Neural cell (in vitro differentiated cells): ENCODE measurements at regions not wholly inside any gene's neighbourhood (a gene's known extent, or its start where the extent isn't known, plus 50 kb on each side); places are given as distances from the start of the nearest gene placed in this dataset.

Experiments
- CTCF ChIP-seq: fragments of 450-650 bp; IDR thresholded peaks from 2 replicates; pipeline ENCODE4 v1.5.1; 2014; ENCODE audit warnings: antibody characterized with exemption, mild to moderate bottlenecking, moderate library complexity; ENCODE audit not compliant: poor library complexity, severe bottlenecking
- EP300 ChIP-seq: fragments of 450-650 bp; conservative IDR thresholded peaks from 2 replicates; pipeline ENCODE4 v1.6.1; 2014; ENCODE audit warnings: antibody characterized with exemption, mild to moderate bottlenecking, moderate library complexity; ENCODE audit not compliant: poor library complexity, severe bottlenecking
- EZH2 ChIP-seq: fragments of 200-600, 300-800 bp; shearing (Covaris generic), sonication (generic); IDR thresholded peaks from 2 replicates; pipeline ENCODE4 v1.6.1; 2014; ENCODE audit warnings: antibody characterized with exemption, low read length, borderline replicate concordance, mild to moderate bottlenecking; ENCODE audit not compliant: insufficient read depth, poor library complexity, severe bottlenecking
- MXI1 ChIP-seq: fragments of 450-650 bp; conservative IDR thresholded peaks from 2 replicates; pipeline ENCODE4 v1.6.1; 2014; ENCODE audit warnings: antibody characterized with exemption, mild to moderate bottlenecking; ENCODE audit not compliant: poor library complexity, severe bottlenecking
- POLR2AphosphoS5 ChIP-seq: IDR thresholded peaks from 2 replicates; pipeline ENCODE4 v1.6.1; 2012
- RAD21 ChIP-seq: fragments of 450-650 bp; conservative IDR thresholded peaks from 2 replicates; pipeline ENCODE4 v1.6.1; 2014; ENCODE audit warnings: antibody characterized with exemption, mild to moderate bottlenecking, moderate library complexity
- REST ChIP-seq: IDR thresholded peaks from 2 replicates; pipeline ENCODE4 v1.6.1; 2012; ENCODE audit warnings: borderline replicate concordance
- SMC3 ChIP-seq: fragments of 450-650 bp; conservative IDR thresholded peaks from 2 replicates; pipeline ENCODE4 v1.6.1; 2014; ENCODE audit warnings: antibody characterized with exemption, mild to moderate bottlenecking, moderate library complexity; ENCODE audit not compliant: poor library complexity

GRCh38 chr4:157722146-157722545 lies 450.7 kb downstream of the GASK1B start:
- no peak for TF ChIP-seq CTCF
- no peak for TF ChIP-seq POLR2AphosphoS5
- TF ChIP-seq REST = no peak
- TF ChIP-seq EZH2 = no peak
- TF ChIP-seq SMC3 = no peak
- TF ChIP-seq RAD21 = no peak
- TF ChIP-seq EP300 = no peak
- no peak for TF ChIP-seq MXI1
